T-helper 1 cell treated with Interleukin-12 subunit alpha and Interleukin-12 subunit beta and Interleukin-4 antibody, amounts not matched to agents 30 μg/mL and 1 μg/mL, for 36 hours (primary cell): ENCODE measurements at regions not wholly inside any gene's neighbourhood (a gene's known extent, or its start where the extent isn't known, plus 50 kb on each side); places are given as distances from the start of the nearest gene placed in this dataset.

Source experiments
- H3K27ac Mint-ChIP-seq: one replicate; pipeline ENCODE4 v1.8.0; 2021; ENCODE audit warnings: mild to moderate bottlenecking, mixed read lengths
- H3K27me3 Mint-ChIP-seq: one replicate; pipeline ENCODE4 v1.8.0; 2021; ENCODE audit warnings: low read depth, mixed read lengths
- H3K36me3 Mint-ChIP-seq: one replicate; pipeline ENCODE4 v1.8.0; 2021; ENCODE audit warnings: low read depth, mixed read lengths
- H3K4me1 Mint-ChIP-seq: one replicate; pipeline ENCODE4 v1.8.0; 2021; ENCODE audit warnings: low read depth, mixed read lengths
- H3K4me3 Mint-ChIP-seq: one replicate; pipeline ENCODE4 v1.8.0; 2021; ENCODE audit warnings: mild to moderate bottlenecking, moderate library complexity, mixed read lengths
- H3K9me3 Mint-ChIP-seq: one replicate; pipeline ENCODE4 v1.8.0; 2021; ENCODE audit warnings: mixed read lengths

DNA sequence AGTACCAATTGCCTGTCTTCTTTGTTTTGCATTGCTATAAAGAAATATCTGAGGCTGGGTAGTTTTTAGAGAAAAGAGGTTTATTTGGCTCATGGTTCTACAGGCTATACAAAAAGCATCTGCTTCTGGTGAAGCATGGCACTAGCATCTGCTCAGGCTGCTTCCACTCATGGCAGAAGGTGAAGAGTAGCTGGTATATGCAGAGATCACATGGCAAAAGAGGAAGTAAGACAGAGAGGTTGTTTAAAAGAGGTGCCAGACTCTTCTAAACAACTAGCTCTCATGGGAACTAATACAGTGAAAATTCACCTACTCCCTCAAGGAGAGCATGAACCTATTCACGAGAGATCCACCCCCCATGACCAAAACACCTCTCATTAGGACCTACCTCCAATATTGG is 56.7 kb upstream of the GUCA2B start:
- Mint-ChIP-seq H3K27ac (no peak overlapping the region), H3K27me3 (peaks cover 20% of the 10 kb centered on the region), H3K36me3 (no peaks in the 10 kb centered on the region), H3K4me3 (no peak overlapping the region), H3K9me3 (peaks cover 17% of the 10 kb centered on the region), H3K4me1 (no peaks in the 10 kb centered on the region)

- Mint-ChIP-seq H3K9me3 (peaks cover 33% of the 10 kb centered on the region), H3K36me3 (peaks cover 1% of the 10 kb centered on the region)
These were observed 64.0 kb upstream of the GUCA2B start for GRCh38 chr1:42089246-42089645.

GRCh38 chr1:42086146-42086545 is 67.1 kb upstream of the GUCA2B start:
- H3K4me3 Mint-ChIP-seq: no peak overlapping the region
- peaks cover 1% of the 10 kb centered on the region for H3K36me3 Mint-ChIP-seq
- H3K9me3 Mint-ChIP-seq: peaks cover 28% of the 10 kb centered on the region
- peaks cover 24% of the 10 kb centered on the region for H3K27me3 Mint-ChIP-seq
- H3K4me1 Mint-ChIP-seq: peaks cover 4% of the 10 kb centered on the region
- no peak overlapping the region for H3K27ac Mint-ChIP-seq

More at GRCh38 chr1:42089246-42089645, 64.0 kb upstream of the GUCA2B start:
- peaks cover 4% of the 10 kb centered on the region for H3K4me1 Mint-ChIP-seq
- H3K27ac Mint-ChIP-seq: no peak overlapping the region
- H3K27me3 Mint-ChIP-seq: peaks cover 20% of the 10 kb centered on the region
- no peak overlapping the region for H3K4me3 Mint-ChIP-seq

GRCh38 chr1:42085596-42085995 is 67.6 kb upstream of the GUCA2B start:
- peaks cover 4% of the 10 kb centered on the region for H3K4me1 Mint-ChIP-seq
- peaks cover 24% of the 10 kb centered on the region for H3K27me3 Mint-ChIP-seq
- peaks cover 1% of the 10 kb centered on the region for H3K36me3 Mint-ChIP-seq
- no peak overlapping the region for H3K27ac Mint-ChIP-seq
- no peak overlapping the region for H3K4me3 Mint-ChIP-seq
- H3K9me3 Mint-ChIP-seq: peaks cover 28% of the 10 kb centered on the region

DNA sequence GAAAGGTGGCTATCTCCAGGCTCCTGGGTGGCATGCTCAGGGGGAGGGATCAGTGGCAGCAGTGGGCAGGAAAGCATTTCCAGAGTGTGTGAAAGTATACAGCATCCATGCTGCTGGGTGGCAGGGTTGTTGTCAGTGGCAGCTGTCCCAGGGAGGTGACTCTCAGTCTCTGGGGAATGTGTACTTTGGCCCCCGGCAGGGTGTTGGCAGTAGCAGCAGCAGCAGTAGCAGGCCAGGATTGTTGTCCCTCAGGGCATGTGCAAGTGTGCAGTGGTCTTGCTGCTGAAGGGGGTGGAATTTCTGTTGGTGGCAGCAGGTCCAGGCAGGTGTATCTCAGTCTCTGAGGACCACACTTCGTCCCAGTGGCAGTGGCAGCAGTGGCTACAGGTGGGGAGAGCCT is 71.7 kb upstream of the GUCA2B start:
- Mint-ChIP-seq H3K4me3 (no peak overlapping the region), H3K4me1 (peaks cover 4% of the 10 kb centered on the region), H3K9me3 (peaks cover 11% of the 10 kb centered on the region), H3K27me3 (peaks cover 22% of the 10 kb centered on the region), H3K36me3 (no peaks in the 10 kb centered on the region), H3K27ac (no peak overlapping the region)

- Mint-ChIP-seq H3K36me3 (no peaks in the 10 kb centered on the region), H3K27me3 (peaks cover 67% of the 10 kb centered on the region), H3K4me3 (no peak overlapping the region), H3K27ac (no peak overlapping the region), H3K9me3 (peaks cover 6% of the 10 kb centered on the region), H3K4me1 (no peaks in the 10 kb centered on the region)
These were observed 78.0 kb upstream of the GUCA2B start for GRCh38 chr1:42075179-42075578.

DNA sequence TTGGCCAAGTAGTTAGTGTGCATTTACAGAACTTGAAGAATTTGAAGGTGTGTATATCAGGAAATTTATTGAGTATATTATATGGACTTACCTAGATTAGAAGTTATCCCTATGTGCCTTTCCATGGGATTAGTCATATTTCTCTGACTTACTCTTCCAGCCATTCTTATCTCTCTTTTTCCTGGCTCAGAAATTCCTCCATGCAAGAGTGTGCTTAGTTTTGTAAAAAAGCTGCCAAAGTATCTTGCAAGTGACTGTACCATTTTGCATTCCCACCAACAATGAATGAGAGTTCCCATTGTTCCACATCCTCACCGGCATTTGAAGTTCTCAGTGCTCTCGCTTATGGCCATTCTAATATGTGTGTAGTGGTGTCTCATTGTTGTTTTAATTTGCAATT is 82.2 kb upstream of the GUCA2B start:
- H3K4me1 Mint-ChIP-seq: no peaks in the 10 kb centered on the region
- no peak overlapping the region for H3K27ac Mint-ChIP-seq
- H3K9me3 Mint-ChIP-seq: no peaks in the 10 kb centered on the region
- H3K36me3 Mint-ChIP-seq: no peaks in the 10 kb centered on the region
- H3K27me3 Mint-ChIP-seq: peaks cover 73% of the 10 kb centered on the region
- no peak overlapping the region for H3K4me3 Mint-ChIP-seq

GRCh38 chr1:42057800-42058199 is 95.4 kb upstream of the GUCA2B start:
- no peak overlapping the region for H3K4me3 Mint-ChIP-seq
- no peaks in the 10 kb centered on the region for H3K4me1 Mint-ChIP-seq
- peaks cover 41% of the 10 kb centered on the region for H3K27me3 Mint-ChIP-seq
- H3K36me3 Mint-ChIP-seq: peaks cover 1% of the 10 kb centered on the region
- peaks cover 41% of the 10 kb centered on the region for H3K9me3 Mint-ChIP-seq
- no peak overlapping the region for H3K27ac Mint-ChIP-seq

- peaks cover 32% of the 10 kb centered on the region for H3K9me3 Mint-ChIP-seq
- no peak overlapping the region for H3K4me3 Mint-ChIP-seq
- peaks cover 1% of the 10 kb centered on the region for H3K36me3 Mint-ChIP-seq
- H3K27ac Mint-ChIP-seq: no peak overlapping the region
- no peaks in the 10 kb centered on the region for H3K4me1 Mint-ChIP-seq
- peaks cover 36% of the 10 kb centered on the region for H3K27me3 Mint-ChIP-seq
These were observed 96.8 kb upstream of the GUCA2B start for GRCh38 chr1:42056460-42056859.

DNA sequence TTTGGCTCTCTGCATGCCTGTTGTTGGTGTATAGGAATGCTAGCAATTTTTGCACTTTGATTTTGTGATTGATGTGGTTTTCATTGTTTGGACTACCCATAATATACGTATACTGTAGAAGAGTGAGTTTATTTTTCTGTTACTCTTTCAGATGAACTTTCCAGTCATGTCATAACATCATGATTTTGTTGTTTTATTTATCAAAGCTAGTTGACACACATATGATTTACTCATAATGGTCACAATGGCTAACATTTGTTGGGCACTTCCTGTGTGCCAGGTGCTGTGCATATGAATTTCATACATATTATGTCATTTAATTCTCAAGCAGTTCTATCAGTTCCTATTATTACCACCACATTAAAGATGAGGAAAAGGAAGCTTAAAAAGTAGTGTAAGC is 98.1 kb upstream of the GUCA2B start:
- Mint-ChIP-seq H3K4me3 (no peak overlapping the region), H3K27ac (no peak overlapping the region), H3K9me3 (peaks cover 27% of the 10 kb centered on the region), H3K36me3 (peaks cover 1% of the 10 kb centered on the region), H3K4me1 (no peaks in the 10 kb centered on the region), H3K27me3 (peaks cover 39% of the 10 kb centered on the region)

DNA sequence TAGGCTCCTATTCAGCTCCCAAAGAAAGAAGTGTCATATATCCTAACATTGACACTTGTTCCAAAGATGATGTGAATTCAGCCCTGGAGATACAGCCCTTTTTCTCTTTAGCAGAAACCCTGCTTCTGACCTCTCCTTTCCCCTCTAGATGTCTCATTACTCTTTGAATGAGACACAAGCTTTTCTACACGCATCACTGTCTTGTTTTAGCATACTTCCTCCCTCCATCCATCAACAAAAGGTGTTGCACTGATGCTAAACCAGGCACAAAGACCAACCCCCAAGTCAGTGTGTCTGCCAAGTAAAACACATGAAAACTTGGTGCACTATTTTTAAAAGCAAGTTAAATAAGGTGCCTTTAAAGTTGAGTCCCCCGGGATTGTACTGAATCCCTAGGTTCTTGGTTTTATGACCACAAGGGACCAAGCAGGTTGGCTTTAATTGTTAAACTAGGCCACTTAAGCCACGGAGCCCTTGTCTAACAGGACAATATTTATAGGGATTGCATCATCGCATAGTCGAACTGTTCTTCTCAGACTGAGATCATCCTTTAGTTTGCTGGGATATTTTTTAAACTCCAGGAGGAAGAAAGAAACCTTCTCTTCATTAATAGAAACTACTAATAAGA is 101.0 kb upstream of the GUCA2B start:
- peaks cover 52% of the 10 kb centered on the region for H3K27me3 Mint-ChIP-seq
- no peaks in the 10 kb centered on the region for H3K36me3 Mint-ChIP-seq
- H3K9me3 Mint-ChIP-seq: peaks cover 19% of the 10 kb centered on the region
- no peak overlapping the region for H3K27ac Mint-ChIP-seq
- no peaks in the 10 kb centered on the region for H3K4me1 Mint-ChIP-seq
- H3K4me3 Mint-ChIP-seq: no peak overlapping the region

DNA sequence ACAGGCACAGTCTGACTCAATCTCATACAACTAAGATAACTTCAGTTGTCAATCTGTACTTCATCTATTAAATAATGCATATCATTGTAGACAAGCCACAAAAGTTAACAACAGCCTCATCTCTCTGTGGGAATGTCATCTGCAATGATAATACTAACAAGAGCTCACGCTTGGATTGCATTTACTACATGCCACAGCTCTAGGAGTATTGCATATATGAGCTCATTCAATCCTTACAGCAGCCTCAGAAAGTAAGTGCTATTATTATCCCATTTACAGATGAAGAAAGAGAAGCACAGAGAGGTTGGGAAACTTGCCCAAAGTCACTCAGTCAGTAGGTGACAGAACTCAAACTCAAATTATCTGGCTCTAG is 105.7 kb upstream of the GUCA2B start:
- no peak overlapping the region for H3K27ac Mint-ChIP-seq
- no peaks in the 10 kb centered on the region for H3K4me1 Mint-ChIP-seq
- H3K36me3 Mint-ChIP-seq: no peaks in the 10 kb centered on the region
- H3K4me3 Mint-ChIP-seq: no peak overlapping the region
- no peaks in the 10 kb centered on the region for H3K9me3 Mint-ChIP-seq
- peaks cover 50% of the 10 kb centered on the region for H3K27me3 Mint-ChIP-seq

DNA sequence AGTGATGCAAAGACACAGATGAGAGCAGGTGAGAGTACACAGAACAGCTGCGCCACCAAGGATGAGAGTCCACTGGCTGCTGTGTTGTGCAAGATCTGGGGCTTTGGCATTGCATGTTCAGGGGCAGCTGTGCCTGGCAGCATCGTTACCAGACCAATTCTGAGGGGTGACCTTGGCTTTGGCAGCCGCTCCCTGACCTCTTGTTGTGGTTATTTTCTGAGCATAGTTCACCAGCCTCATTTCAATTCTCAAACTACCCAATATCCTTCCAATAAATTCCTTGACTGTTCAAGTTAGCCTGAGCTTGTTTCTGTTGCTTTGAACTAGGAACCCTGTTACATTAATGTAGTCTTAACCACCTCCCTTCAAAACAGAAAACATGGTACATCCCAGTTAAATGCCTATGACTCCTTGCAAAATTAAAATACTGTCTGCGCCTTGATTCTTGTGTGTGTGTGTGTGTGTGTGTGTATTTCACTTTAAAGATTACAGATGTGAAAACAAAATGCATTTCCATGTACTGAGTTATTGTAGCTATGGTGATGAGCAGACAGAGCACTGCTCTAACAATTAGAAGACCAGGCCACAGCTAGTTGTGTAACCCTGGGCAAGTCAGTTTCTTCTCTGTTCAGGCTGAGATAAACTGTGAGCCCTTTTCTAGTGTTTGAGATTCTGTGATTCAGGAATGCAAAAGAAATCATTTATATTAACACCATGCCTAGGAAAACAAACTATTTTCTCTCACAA is 106.3 kb upstream of the GUCA2B start:
- Mint-ChIP-seq H3K36me3 (no peaks in the 10 kb centered on the region), H3K27me3 (peaks cover 45% of the 10 kb centered on the region), H3K4me3 (no peak overlapping the region), H3K27ac (no peak overlapping the region), H3K9me3 (no peaks in the 10 kb centered on the region), H3K4me1 (no peaks in the 10 kb centered on the region)

DNA sequence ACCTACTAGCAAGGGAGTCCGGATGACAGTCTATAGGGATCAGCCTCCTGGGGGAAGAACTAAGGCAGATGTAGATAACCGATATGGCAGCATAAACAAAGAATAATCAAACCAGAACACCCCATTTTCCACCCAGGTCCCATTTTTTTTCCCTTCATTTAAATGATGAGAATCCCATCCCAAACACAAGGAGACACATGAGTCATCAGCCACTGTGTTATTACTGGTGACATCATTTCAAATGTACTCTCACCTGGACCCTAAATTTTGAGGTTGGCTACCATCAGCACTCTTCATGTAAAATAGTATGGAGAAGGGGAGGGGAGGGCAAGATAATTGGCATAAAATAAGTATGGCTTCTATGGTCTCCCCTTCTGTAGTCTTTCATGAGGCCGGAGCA is 108.9 kb upstream of the GUCA2B start:
- H3K36me3 Mint-ChIP-seq: no peaks in the 10 kb centered on the region
- peaks cover 27% of the 10 kb centered on the region for H3K27me3 Mint-ChIP-seq
- H3K9me3 Mint-ChIP-seq: no peaks in the 10 kb centered on the region
- H3K27ac Mint-ChIP-seq: no peak overlapping the region
- H3K4me1 Mint-ChIP-seq: no peaks in the 10 kb centered on the region
- no peak overlapping the region for H3K4me3 Mint-ChIP-seq

DNA sequence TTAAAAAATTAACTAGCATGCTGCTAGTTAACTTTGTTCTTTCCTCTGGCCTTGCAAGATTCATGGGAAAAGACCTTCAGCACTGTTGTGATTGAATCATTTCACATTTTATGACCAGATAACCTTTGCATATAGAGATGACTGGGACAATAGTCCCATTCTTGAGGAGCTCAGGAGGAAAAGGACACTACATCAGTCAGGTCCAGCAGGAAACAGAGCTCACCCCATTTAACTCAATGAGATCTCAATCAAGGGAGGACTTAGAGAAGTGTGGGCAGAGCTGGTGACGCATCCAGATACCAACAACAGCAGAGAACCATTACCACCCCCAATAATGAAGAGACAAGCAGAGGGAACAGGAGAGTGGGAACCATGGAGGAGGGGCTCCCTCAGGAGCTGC is 109.4 kb upstream of the GUCA2B start:
- Mint-ChIP-seq H3K9me3 (no peaks in the 10 kb centered on the region), H3K27ac (no peak overlapping the region), H3K36me3 (no peaks in the 10 kb centered on the region), H3K4me1 (no peaks in the 10 kb centered on the region), H3K27me3 (peaks cover 21% of the 10 kb centered on the region), H3K4me3 (no peak overlapping the region)
